ENCODE measurements at regions not wholly inside any gene's neighbourhood (a gene's known extent, or its start where the extent isn't known, plus 50 kb on each side); places are given as distances from the start of the nearest gene placed in this dataset.

GRCh38 chr1:5098981-5099385 is 444.6 kb downstream of the AJAP1 start:
- DNase-seq, result no peak

- no peak for DNase-seq
These were observed 438.6 kb downstream of the AJAP1 start for GRCh38 chr1:5093042-5093441.

GRCh38 chr1:5084676-5085075 is 430.3 kb downstream of the AJAP1 start:
- no peak for DNase-seq

GRCh38 chr1:5067246-5067645 is 412.8 kb downstream of the AJAP1 start:
- no peak for DNase-seq

- no peak for DNase-seq
These were observed 399.3 kb downstream of the AJAP1 start for GRCh38 chr1:5053744-5054143.

GRCh38 chr1:5029136-5029535 is 374.7 kb downstream of the AJAP1 start:
- no peak for DNase-seq

GRCh38 chr1:5012249-5012648 is 357.8 kb downstream of the AJAP1 start:
- DNase-seq, result no peak

- no peak for DNase-seq
These were observed 356.2 kb downstream of the AJAP1 start for GRCh38 chr1:5010656-5011055.

GRCh38 chr1:5010236-5010635 is 355.8 kb downstream of the AJAP1 start:
- DNase-seq, result no peak

GRCh38 chr1:5009376-5010065 is 355.1 kb downstream of the AJAP1 start:
- DNase-seq, result no peak

GRCh38 chr1:5005171-5005570 is 350.8 kb downstream of the AJAP1 start:
- DNase-seq, result no peak

GRCh38 chr1:5002676-5003075 is 348.3 kb downstream of the AJAP1 start:
- no peak for DNase-seq

- DNase-seq, result no peak
These were observed 347.1 kb downstream of the AJAP1 start for GRCh38 chr1:5001466-5001865.

GRCh38 chr1:4986306-4986705 is 331.9 kb downstream of the AJAP1 start:
- DNase-seq, result no peak

- DNase-seq, result no peak
These were observed 330.4 kb downstream of the AJAP1 start for GRCh38 chr1:4984841-4985240.

GRCh38 chr1:4980211-4980610 is 325.8 kb downstream of the AJAP1 start:
- DNase-seq, result no peak

- no peak for DNase-seq
These were observed 324.4 kb downstream of the AJAP1 start for GRCh38 chr1:4978660-4979390.

GRCh38 chr1:4977701-4978100 is 323.3 kb downstream of the AJAP1 start:
- DNase-seq, result no peak

- no peak for DNase-seq
These were observed 322.5 kb downstream of the AJAP1 start for GRCh38 chr1:4976859-4977440.

- no peak for DNase-seq
These were observed 321.4 kb downstream of the AJAP1 start for GRCh38 chr1:4975856-4976255.

- DNase-seq, result no peak
These were observed 320.7 kb downstream of the AJAP1 start for GRCh38 chr1:4974981-4975685.

- DNase-seq, result no peak
These were observed 318.9 kb downstream of the AJAP1 start for GRCh38 chr1:4973341-4973740.

- DNase-seq, result no peak
These were observed 318.4 kb downstream of the AJAP1 start for GRCh38 chr1:4972761-4973320.

All from AML-193 (cell line).